SK-N-SH (cell line): ENCODE measurements at regions not wholly inside any gene's neighbourhood (a gene's known extent, or its start where the extent isn't known, plus 50 kb on each side); places are given as distances from the start of the nearest gene placed in this dataset.

Experiments used
- CTCF ChIA-PET: fragments of 300-600, 350-600 bp; formaldehyde crosslinking; extraction: SDS; loops from one replicate; lab custom pipeline; 2021; lab: Yijun Ruan, JAX
- POLR2A ChIA-PET: fragments of 350-600 bp; sonication (Branson Sonifier 250); formaldehyde crosslinking; extraction: SDS; loops from one replicate; lab custom pipeline; 2020; ENCODE audit warnings: antibody characterized with exemption, inconsistent platforms; lab: Yijun Ruan, JAX
- DNase-seq: peaks from one replicate; pipeline ENCODE4 v3.0.0; 2012
- H2AFZ ChIP-seq: fragments of 200-600 bp; sonication (generic); 2 replicates; pipeline ENCODE4 v1.8.1; 2016; ENCODE audit warnings: antibody characterized with exemption, mild to moderate bottlenecking, low read depth
- H3F3A ChIP-seq: fragments of 200-600 bp; sonication (generic); replicated peaks from 2 replicates; pipeline ENCODE3; 2016; ENCODE audit warnings: antibody characterized with exemption, mild to moderate bottlenecking; ENCODE audit not compliant: insufficient read depth
- H3K27ac ChIP-seq, 2 experiments: fragments of 200-500 bp in 1 of 2; fragments of 200-600 bp in 1 of 2; sonication (Bioruptor generic) in 1 of 2; sonication (generic), shearing (Covaris generic) in 1 of 2; 2 replicates each; pipeline versions ENCODE4 v1.5.1 to v1.6.1; 2014 to 2016; ENCODE audit warnings: low read depth in 2 of 2, inconsistent platforms in 1 of 2, low read length in 1 of 2, mild to moderate bottlenecking in 1 of 2, mixed read lengths in 1 of 2
- H3K27me3 ChIP-seq: fragments of 200-600 bp; sonication (generic), shearing (Covaris generic); 2 replicates; pipeline ENCODE4 v1.6.1; 2016; ENCODE audit warnings: mixed run types; ENCODE audit not compliant: insufficient read depth
- H3K36me3 ChIP-seq, 2 experiments: fragments of 200-500 bp in 1 of 2; fragments of 200-600 bp in 1 of 2; sonication (Bioruptor generic) in 1 of 2; sonication (generic) in 1 of 2; replicated peaks in 1 of 2; 2 replicates each; pipeline versions ENCODE3 to v1.5.1; 2014 to 2016; ENCODE audit warnings: low read length in 1 of 2, mild to moderate bottlenecking in 1 of 2; ENCODE audit not compliant: insufficient read depth in 2 of 2, control insufficient read depth in 1 of 2
- H3K4me1 ChIP-seq, 2 experiments: fragments of 200-500 bp in 1 of 2; fragments of 200-600 bp in 1 of 2; sonication (Bioruptor generic) in 1 of 2; sonication (generic), shearing (Covaris generic) in 1 of 2; 2 replicates each; pipeline versions ENCODE4 v1.5.1 to v1.6.1; 2014 to 2016; ENCODE audit warnings: low read depth in 1 of 2, low read length in 1 of 2, mixed run types in 1 of 2; ENCODE audit not compliant: insufficient read depth in 2 of 2, control insufficient read depth in 1 of 2
- H3K4me2 ChIP-seq: fragments of 200-600 bp; sonication (generic), shearing (Covaris generic); 2 replicates; pipeline ENCODE4 v1.6.1; 2017; ENCODE audit warnings: mixed run types
- H3K4me3 ChIP-seq, 2 experiments: fragments of 200-500 bp in 1 of 2; fragments of 200-600 bp in 1 of 2; sonication (Bioruptor generic) in 1 of 2; sonication (generic), shearing (Covaris generic) in 1 of 2; 2 replicates each; pipeline versions ENCODE4 v1.5.1 to v1.8.1; 2014 to 2016; ENCODE audit warnings: low read depth in 2 of 2, inconsistent platforms in 1 of 2, low read length in 1 of 2, mild to moderate bottlenecking in 1 of 2, mixed read lengths in 1 of 2, moderate library complexity in 1 of 2
- H3K79me2 ChIP-seq: fragments of 200-600 bp; sonication (generic); 2 replicates; pipeline ENCODE4 v1.8.1; 2017; ENCODE audit warnings: mild to moderate bottlenecking; ENCODE audit not compliant: insufficient read depth
- H3K9ac ChIP-seq: fragments of 200-600 bp; sonication (generic); 2 replicates; pipeline ENCODE4 v1.6.1; 2017; ENCODE audit warnings: mixed run types
- H3K9me2 ChIP-seq: fragments of 200-600 bp; sonication (generic); 2 replicates; pipeline ENCODE4 v1.6.1; 2017; ENCODE audit warnings: mixed run types
- H3K9me3 ChIP-seq: fragments of 200-600 bp; sonication (generic); 2 replicates; pipeline ENCODE4 v1.6.1; 2017; ENCODE audit warnings: mixed run types, mild to moderate bottlenecking, moderate library complexity
- H4K20me1 ChIP-seq: fragments of 200-600 bp; sonication (generic); 2 replicates; pipeline ENCODE4 v1.6.1; 2017; ENCODE audit warnings: mild to moderate bottlenecking, mixed run types; ENCODE audit not compliant: insufficient read depth
- CHD2 ChIP-seq: fragments of 150-350 bp; IDR thresholded peaks from 2 replicates; pipeline ENCODE4 v1.6.1; 2018; ENCODE audit warnings: low read length; ENCODE audit not compliant: partially characterized antibody
- EP300 ChIP-seq, 2 experiments: IDR thresholded peaks; 2 replicates each; pipeline versions ENCODE4 v1.4.0 to v1.6.1; 2012; ENCODE audit warnings: borderline replicate concordance in 1 of 2, low read depth in 1 of 2, low read length in 1 of 2
- FOSL2 ChIP-seq: IDR thresholded peaks from 2 replicates; pipeline ENCODE4 v1.4.0; 2012; ENCODE audit warnings: low read depth, mild to moderate bottlenecking, moderate library complexity, borderline replicate concordance
- GATA2 ChIP-seq: sonication (generic); formaldehyde crosslinking; IDR thresholded peaks from 2 replicates; pipeline ENCODE4 v1.5.0; 2020; ENCODE audit warnings: mild to moderate bottlenecking, missing genetic modification reagents
- IRF3 ChIP-seq: fragments of 150-350 bp; IDR thresholded peaks from 2 replicates; pipeline ENCODE4 v1.6.1; 2016; ENCODE audit warnings: mild to moderate bottlenecking, low read depth, low read length
- JUND ChIP-seq: IDR thresholded peaks from 2 replicates; pipeline ENCODE4 v1.4.0; 2012
- MAX ChIP-seq: IDR thresholded peaks from 2 replicates; pipeline ENCODE4 v1.4.0; 2012; ENCODE audit warnings: low read depth
- NFIC ChIP-seq: IDR thresholded peaks from 2 replicates; pipeline ENCODE4 v1.4.0; 2012; ENCODE audit warnings: borderline replicate concordance
- NRF1 ChIP-seq: IDR thresholded peaks from 2 replicates; pipeline ENCODE4 v1.6.1; 2012; ENCODE audit warnings: low read depth, mild to moderate bottlenecking, low read length
- PBX3 ChIP-seq: IDR thresholded peaks from 2 replicates; pipeline ENCODE4; 2012
- POLR2AphosphoS5 ChIP-seq: IDR thresholded peaks from 2 replicates; pipeline ENCODE4 v1.6.1; 2012; ENCODE audit warnings: low read depth, low read length
- RFX5 ChIP-seq: IDR thresholded peaks from 2 replicates; pipeline ENCODE4 v1.6.1; 2012; ENCODE audit warnings: mild to moderate bottlenecking, improper control_type of control experiment, low read length
- SIN3A ChIP-seq: IDR thresholded peaks from 2 replicates; pipeline ENCODE4 v1.6.1; 2012; ENCODE audit warnings: low read depth, mild to moderate bottlenecking, low read length, moderate library complexity, borderline replicate concordance
- TAF1 ChIP-seq: IDR thresholded peaks from 2 replicates; pipeline ENCODE4 v1.6.1; 2012; ENCODE audit warnings: low read depth, mild to moderate bottlenecking, low read length, moderate library complexity, borderline replicate concordance
- USF1 ChIP-seq: IDR thresholded peaks from 2 replicates; pipeline ENCODE4 v1.4.0; 2012; ENCODE audit warnings: low read depth, borderline replicate concordance
- USF2 ChIP-seq: fragments of 150-350 bp; IDR thresholded peaks from 2 replicates; pipeline ENCODE4 v1.6.1; 2017; ENCODE audit warnings: antibody characterized with exemption, low read length, low read depth, borderline replicate concordance
- YY1 ChIP-seq: IDR thresholded peaks from 2 replicates; pipeline ENCODE4 v1.4.0; 2012; ENCODE audit warnings: low read depth, mild to moderate bottlenecking
- ZBTB33 ChIP-seq: IDR thresholded peaks from 2 replicates; pipeline ENCODE4 v1.4.0; 2012; ENCODE audit warnings: low read depth, borderline replicate concordance
- WGBS: methylation state at CpG from one replicate; pipeline ENCODE4 v1.1.6; 2017; ENCODE audit warnings: low lambda C conversion rate; 5-methylcytosine and 5-hydroxymethylcytosine counted together

- no peak overlapping the region for H3K9ac ChIP-seq
- H3F3A ChIP-seq, result no peaks in the 10 kb centered on the region
- no peak overlapping the region for H3K4me3 ChIP-seq
- H3K4me2 ChIP-seq, result no peak overlapping the region
- no peaks in the 10 kb centered on the region for H3K36me3 ChIP-seq
- no peaks in the 10 kb centered on the region for H4K20me1 ChIP-seq
- H3K9me2 ChIP-seq, result no peaks in the 10 kb centered on the region
- no peaks in the 10 kb centered on the region for H3K79me2 ChIP-seq
- 7% methylated on average over 1 of the region's 1 CpG for WGBS
- no peak for DNase-seq
- no peaks in the 10 kb centered on the region for H3K4me1 ChIP-seq
- CTCF ChIA-PET, result no interaction called here
- H3K27me3 ChIP-seq, result no peaks in the 10 kb centered on the region
- no peak overlapping the region for H3K27ac ChIP-seq
- no peak overlapping the region for H2AFZ ChIP-seq
- H3K9me3 ChIP-seq, result no peaks in the 10 kb centered on the region
- TF ChIP-seq CHD2, result no peak
- TF ChIP-seq EP300 (IDR thresholded peaks at IDR 0.05; ENCODE audit: borderline replicate concordance in 1 of 2, low read depth in 1 of 2, low read length in 1 of 2), result no peak
- no peak for TF ChIP-seq ZBTB33
- TF ChIP-seq POLR2AphosphoS5, result no peak
- no peak for TF ChIP-seq NRF1
- TF ChIP-seq TAF1, result no peak
- no peak for TF ChIP-seq USF2
- no peak for TF ChIP-seq USF1
- no peak for TF ChIP-seq RFX5
- no peak for TF ChIP-seq MAX
- no peak for TF ChIP-seq YY1
- TF ChIP-seq JUND, result no peak
- TF ChIP-seq SIN3A, result no peak
- TF ChIP-seq PBX3, result no peak
- no peak for TF ChIP-seq NFIC
- TF ChIP-seq FOSL2, result no peak
- no peak for TF ChIP-seq GATA2 (CRISPR knock-in tag)
- TF ChIP-seq IRF3, result no peak
- POLR2A ChIA-PET, result no interaction called here
These were observed 108.8 kb downstream of the EFHB start for GRCh38 chr3:19825193-19825592.
